HG02759 (cell line): ENCODE measurements at regions not wholly inside any gene's neighbourhood (a gene's known extent, or its start where the extent isn't known, plus 50 kb on each side); places are given as distances from the start of the nearest gene placed in this dataset.

Experiments used
- ATAC-seq: cut with Tn5 transposase; IDR thresholded peaks from one replicate; pipeline ENCODE4 v1.9.1; 2021; ENCODE audit warnings: mild to moderate bottlenecking, moderate library complexity; ENCODE audit not compliant: unreplicated experiment

GRCh38 chr6:54787825-54788224 lies 58.7 kb upstream of the FAM83B start:
- no peak for ATAC-seq
